Esophagus muscularis mucosa (tissue), 4 donors: ENCODE measurements at regions not wholly inside any gene's neighbourhood (a gene's known extent, or its start where the extent isn't known, plus 50 kb on each side); places are given as distances from the start of the nearest gene placed in this dataset.

Experiments used
- DNase-seq: peaks from one replicate; pipeline ENCODE4 v3.0.0-alpha.2; 2017; ENCODE audit errors: extremely low spot score
- H3K27ac ChIP-seq, 4 donors: fragments of 200-600 bp; sonication (generic); replicated peaks in 1 of 4; 1 replicate in 3 of 4; 2 replicates in 1 of 4; pipeline ENCODE4 v1.5.1; 2016 to 2019; ENCODE audit warnings: mild to moderate bottlenecking in 1 of 4
- H3K27me3 ChIP-seq, 4 donors: fragments of 200-600 bp; sonication (generic); one replicate each; pipeline versions ENCODE4 v1.5.1 to v1.6.0; 2016 to 2019
- H3K36me3 ChIP-seq, 4 donors: fragments of 200-600 bp; sonication (generic); one replicate each; pipeline ENCODE4 v1.5.1; 2016 to 2019
- H3K4me1 ChIP-seq, 4 donors: fragments of 200-600 bp; sonication (generic); one replicate each; pipeline ENCODE4 v1.5.1; 2016 to 2019
- H3K4me3 ChIP-seq, 4 donors: fragments of 200-600 bp; sonication (generic); 1 replicate in 2 of 4; 2 replicates in 2 of 4; pipeline ENCODE4 v1.5.1; 2016 to 2019; ENCODE audit warnings: mild to moderate bottlenecking in 4 of 4, moderate library complexity in 1 of 4
- H3K9me3 ChIP-seq, 4 donors: fragments of 200-600 bp; sonication (generic); 1 replicate in 3 of 4; 2 replicates in 1 of 4; pipeline ENCODE4 v1.5.1; 2016 to 2019
- EP300 ChIP-seq: sonication (generic); formaldehyde crosslinking; IDR thresholded peaks from one replicate; pipeline ENCODE4 v1.6.1; 2017; ENCODE audit warnings: antibody characterized with exemption
- POLR2A ChIP-seq: fragments of 450-650 bp; IDR thresholded peaks from one replicate; pipeline ENCODE4 v1.6.1; 2017; ENCODE audit warnings: antibody characterized with exemption, moderate library complexity, mild to moderate bottlenecking, low read depth
- POLR2AphosphoS5 ChIP-seq, 2 donors: sonication (generic); formaldehyde crosslinking; IDR thresholded peaks; one replicate each; pipeline ENCODE4 v1.6.1; 2017; ENCODE audit warnings: antibody characterized with exemption in 2 of 2
- WGBS: methylation state at CpG from one replicate; pipeline ENCODE4 v1.1.5; 2018; 5-methylcytosine and 5-hydroxymethylcytosine counted together
- intact Hi-C: fragments of 100-400 bp; cut with DNase I; formaldehyde crosslinking; loops from one replicate; pipeline ENCODE4 v1.15.1; 2023
- TF ChIP-seq, protein P1 (sequence below), 3 experiments: fragments of 200-600 bp in 2 of 3; fragments of 450-650 bp in 1 of 3; sonication (generic) in 2 of 3; IDR thresholded peaks; one replicate each; pipeline ENCODE4 v1.5.1; 2017 to 2019; ENCODE audit warnings: antibody characterized with exemption in 3 of 3, mild to moderate bottlenecking in 2 of 3, moderate library complexity in 1 of 3

DNA sequence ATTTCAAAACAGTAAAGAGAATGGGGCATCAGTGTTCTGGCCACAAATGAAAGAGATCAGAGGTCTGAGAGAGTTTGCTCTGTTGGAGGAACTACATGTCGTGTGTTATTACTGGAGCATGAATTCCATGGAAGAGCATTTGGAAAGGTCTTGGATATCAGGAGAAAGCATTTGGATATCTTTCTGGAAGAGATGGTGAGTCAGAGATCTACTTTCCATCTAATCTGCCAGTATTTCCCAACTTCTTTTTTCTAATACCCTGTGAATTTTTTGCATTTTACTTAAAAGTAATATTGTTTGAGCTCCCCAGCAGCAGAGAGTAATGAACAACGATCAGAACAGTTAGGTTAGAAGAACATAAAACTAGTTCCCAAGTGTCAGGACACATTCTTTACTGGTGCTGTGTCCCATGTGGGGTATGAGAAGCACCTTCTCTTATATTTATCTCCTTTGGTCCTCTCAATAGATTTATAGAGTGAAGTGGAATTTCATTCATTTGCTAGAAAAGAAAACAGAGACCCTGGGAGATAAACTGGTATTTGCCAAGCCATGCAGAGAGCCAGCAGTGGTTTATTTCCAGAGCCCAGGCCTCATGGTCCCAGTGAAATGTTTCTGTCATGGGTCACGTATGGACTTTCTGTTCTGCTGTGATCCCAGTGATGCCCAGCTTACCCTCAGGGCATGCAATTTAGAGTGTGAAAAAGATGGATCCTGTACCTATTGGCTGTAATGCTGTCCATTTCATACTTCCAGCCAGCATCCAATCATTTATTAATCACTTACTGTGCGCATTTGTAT, 130.8 kb upstream of the NT5C1B start:
- H3K4me3 ChIP-seq = no peak overlapping the region
- H3K4me1 ChIP-seq = no peaks in the 10 kb centered on the region
- no peaks in the 10 kb centered on the region for H3K36me3 ChIP-seq
- no peak for TF ChIP-seq EP300
- TF ChIP-seq POLR2AphosphoS5 (IDR thresholded peaks at IDR 0.05) = no peak
- TF ChIP-seq, protein P1, sequence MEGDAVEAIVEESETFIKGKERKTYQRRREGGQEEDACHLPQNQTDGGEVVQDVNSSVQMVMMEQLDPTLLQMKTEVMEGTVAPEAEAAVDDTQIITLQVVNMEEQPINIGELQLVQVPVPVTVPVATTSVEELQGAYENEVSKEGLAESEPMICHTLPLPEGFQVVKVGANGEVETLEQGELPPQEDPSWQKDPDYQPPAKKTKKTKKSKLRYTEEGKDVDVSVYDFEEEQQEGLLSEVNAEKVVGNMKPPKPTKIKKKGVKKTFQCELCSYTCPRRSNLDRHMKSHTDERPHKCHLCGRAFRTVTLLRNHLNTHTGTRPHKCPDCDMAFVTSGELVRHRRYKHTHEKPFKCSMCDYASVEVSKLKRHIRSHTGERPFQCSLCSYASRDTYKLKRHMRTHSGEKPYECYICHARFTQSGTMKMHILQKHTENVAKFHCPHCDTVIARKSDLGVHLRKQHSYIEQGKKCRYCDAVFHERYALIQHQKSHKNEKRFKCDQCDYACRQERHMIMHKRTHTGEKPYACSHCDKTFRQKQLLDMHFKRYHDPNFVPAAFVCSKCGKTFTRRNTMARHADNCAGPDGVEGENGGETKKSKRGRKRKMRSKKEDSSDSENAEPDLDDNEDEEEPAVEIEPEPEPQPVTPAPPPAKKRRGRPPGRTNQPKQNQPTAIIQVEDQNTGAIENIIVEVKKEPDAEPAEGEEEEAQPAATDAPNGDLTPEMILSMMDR (IDR thresholded peaks at IDR 0.05) = no peak
- TF ChIP-seq POLR2A = no peak
- no peak overlapping the region for H3K27ac ChIP-seq
- 85% methylated on average over 4 of the region's 4 CpGs for WGBS
- H3K9me3 ChIP-seq = no peaks in the 10 kb centered on the region
- no peaks in the 10 kb centered on the region for H3K27me3 ChIP-seq
- intact Hi-C loops = no loop called here
- no peak for DNase-seq

DNA sequence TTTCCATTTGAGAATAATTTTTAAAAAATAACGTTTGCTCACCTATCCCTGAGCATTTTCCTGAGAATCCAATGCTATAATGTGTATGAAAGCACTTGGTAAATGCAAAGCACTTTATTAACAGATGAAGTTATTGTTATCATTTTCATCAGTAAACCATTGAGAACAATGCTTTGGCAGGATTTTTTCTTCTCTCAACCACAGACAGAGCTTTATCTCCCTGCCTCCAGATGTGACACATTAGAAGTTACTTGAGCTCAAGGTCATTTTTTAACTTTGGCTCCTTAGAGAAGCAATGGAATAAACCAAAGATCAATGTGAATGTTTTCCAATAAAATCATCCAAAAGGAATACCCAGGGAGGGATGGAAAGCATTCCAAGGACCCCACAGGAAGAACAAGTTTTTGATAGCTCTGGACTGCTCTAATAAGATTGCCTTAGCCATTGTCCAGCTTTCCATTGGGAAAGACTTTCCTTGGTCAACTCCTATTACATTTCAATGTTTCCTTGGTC, 118.9 kb upstream of the NT5C1B start:
- Histone ChIP-seq H3K27ac (no peak overlapping the region), H3K36me3 (no peaks in the 10 kb centered on the region), H3K4me3 (no peak overlapping the region), H3K4me1 (peaks cover 6 to 21% (median 9%) of the 10 kb centered on the region in 4 donors), H3K9me3 (peaks cover 0 to 3% (median 0%) of the 10 kb centered on the region in 4 donors), H3K27me3 (no peaks in the 10 kb centered on the region)
- TF ChIP-seq, protein P1 (IDR thresholded peaks at IDR 0.05) = no peak
- TF ChIP-seq POLR2A = no peak
- no peak for TF ChIP-seq POLR2AphosphoS5 (IDR thresholded peaks at IDR 0.05)
- TF ChIP-seq EP300 = no peak
- 0% methylated on average over 1 of the region's 1 CpG for WGBS
- intact Hi-C loops = no loop called here
- DNase-seq = no peak

DNA sequence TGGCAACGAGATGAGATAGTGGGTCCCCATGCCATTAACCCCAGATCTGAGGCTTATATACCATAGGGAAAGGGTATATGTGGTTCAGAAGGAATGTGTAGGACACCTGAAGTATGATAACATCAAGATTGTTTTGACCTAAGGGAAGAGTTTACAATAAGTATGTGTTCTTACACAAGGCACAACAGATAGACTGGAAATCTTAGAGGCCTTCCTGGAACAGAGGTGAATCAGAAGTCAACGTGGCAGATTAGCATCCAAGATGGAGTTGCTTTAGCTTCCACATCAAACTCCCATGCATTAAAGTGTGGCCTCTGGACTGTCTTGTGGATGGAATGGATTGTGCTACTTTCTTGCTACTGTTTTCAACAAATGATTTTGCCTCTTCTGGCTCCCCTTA, 116.6 kb upstream of the NT5C1B start:
- Histone ChIP-seq H3K4me1 (peaks cover 6 to 32% (median 14%) of the 10 kb centered on the region in 4 donors), H3K9me3 (no peaks in the 10 kb centered on the region), H3K4me3 (no peak overlapping the region), H3K27me3 (no peaks in the 10 kb centered on the region), H3K27ac (no peak overlapping the region), H3K36me3 (no peaks in the 10 kb centered on the region)
- intact Hi-C loops = no loop called here
- TF ChIP-seq EP300 (no peak), POLR2A (no peak), POLR2AphosphoS5 (IDR thresholded peaks at IDR 0.05) (no peak)
- TF ChIP-seq, protein P1 (IDR thresholded peaks at IDR 0.05) = no peak
- no peak for DNase-seq
- WGBS = 94% methylated on average over 2 of the region's 2 CpGs

DNA sequence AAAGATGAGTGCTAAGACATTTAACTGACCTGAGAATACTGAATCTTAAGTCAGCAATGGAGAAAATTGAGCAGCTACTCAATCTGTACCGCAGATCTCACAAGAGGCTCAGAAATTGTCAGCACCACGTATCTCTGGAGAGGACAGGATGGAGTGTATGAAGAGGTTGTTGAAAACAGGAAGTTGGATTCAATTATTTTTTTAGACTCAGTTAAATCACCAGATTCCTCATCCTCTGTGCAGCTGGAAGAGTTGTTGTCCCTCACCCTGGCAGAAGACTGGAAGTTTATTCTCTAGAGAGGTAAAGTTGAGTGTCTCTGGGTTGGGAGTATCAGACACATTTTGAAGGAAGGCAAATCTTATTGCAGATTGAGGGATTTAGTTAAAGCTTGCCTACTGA, 114.9 kb upstream of the NT5C1B start:
- H3K4me3 ChIP-seq = no peak overlapping the region
- H3K27me3 ChIP-seq = no peaks in the 10 kb centered on the region
- no peaks in the 10 kb centered on the region for H3K9me3 ChIP-seq
- no peaks in the 10 kb centered on the region for H3K36me3 ChIP-seq
- TF ChIP-seq, protein P1 (IDR thresholded peaks at IDR 0.05) = no peak
- TF ChIP-seq POLR2A (no peak), EP300 (no peak), POLR2AphosphoS5 (IDR thresholded peaks at IDR 0.05) (no peak)
- 71% methylated on average over 2 of the region's 2 CpGs for WGBS
- DNase-seq = no peak
- intact Hi-C loops = no loop called here
- peaks cover 6 to 22% (median 10%) of the 10 kb centered on the region in 4 donors for H3K4me1 ChIP-seq
- H3K27ac ChIP-seq = no peak overlapping the region
